ENCODE measurements at regions not wholly inside any gene's neighbourhood (a gene's known extent, or its start where the extent isn't known, plus 50 kb on each side); places are given as distances from the start of the nearest gene placed in this dataset.

- DNase-seq = no peak
These were observed 343.4 kb upstream of the FIGN start for GRCh38 chr2:164079258-164079657.

DNA sequence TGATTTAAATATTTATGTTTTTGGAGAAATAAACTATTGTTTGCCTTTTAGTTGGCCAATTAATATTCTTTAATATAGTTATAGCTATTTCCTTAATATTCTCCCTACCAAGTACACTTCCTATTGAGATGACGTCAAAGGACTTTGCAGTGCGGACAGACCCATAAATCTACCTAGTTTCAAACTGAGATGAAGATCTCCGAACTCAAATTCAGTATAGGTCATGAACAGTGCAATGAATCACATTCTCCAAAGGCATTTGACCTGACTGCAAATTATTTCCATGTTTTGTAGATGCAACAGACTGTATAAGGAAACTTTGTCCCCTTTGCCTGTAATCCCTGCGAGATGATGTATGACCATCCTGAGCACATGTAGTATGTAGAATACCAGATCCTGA, 342.6 kb upstream of the FIGN start:
- no peak for DNase-seq

- no peak for DNase-seq
These were observed 337.6 kb upstream of the FIGN start for GRCh38 chr2:164073101-164074074.

GRCh38 chr2:164069540-164069939, 333.7 kb upstream of the FIGN start:
- peak in 1 of 2 experiments; percentile 68 for DNase-seq

GRCh38 chr2:164068063-164068462, 332.3 kb upstream of the FIGN start:
- DNase-seq = no peak

DNA sequence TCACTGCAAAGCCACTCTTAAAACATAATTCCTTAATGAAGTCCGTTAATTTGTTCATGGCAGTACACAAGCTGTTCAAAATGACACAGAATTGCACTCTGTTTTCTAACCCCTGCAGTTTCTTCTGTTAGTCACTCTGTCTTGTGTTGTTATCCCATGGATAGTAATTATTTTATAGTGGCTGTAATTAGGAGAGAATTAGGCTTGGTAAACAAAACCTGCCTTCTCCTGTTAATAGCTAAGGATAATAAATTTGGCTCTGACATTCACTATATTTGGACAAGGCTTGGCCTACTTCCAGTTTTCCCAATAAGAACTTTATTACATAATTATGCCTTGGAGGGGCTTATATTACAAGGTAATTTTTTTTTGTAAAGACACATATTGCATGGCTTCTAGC, 330.3 kb upstream of the FIGN start:
- DNase-seq = peak; percentile 91 to 98

DNA sequence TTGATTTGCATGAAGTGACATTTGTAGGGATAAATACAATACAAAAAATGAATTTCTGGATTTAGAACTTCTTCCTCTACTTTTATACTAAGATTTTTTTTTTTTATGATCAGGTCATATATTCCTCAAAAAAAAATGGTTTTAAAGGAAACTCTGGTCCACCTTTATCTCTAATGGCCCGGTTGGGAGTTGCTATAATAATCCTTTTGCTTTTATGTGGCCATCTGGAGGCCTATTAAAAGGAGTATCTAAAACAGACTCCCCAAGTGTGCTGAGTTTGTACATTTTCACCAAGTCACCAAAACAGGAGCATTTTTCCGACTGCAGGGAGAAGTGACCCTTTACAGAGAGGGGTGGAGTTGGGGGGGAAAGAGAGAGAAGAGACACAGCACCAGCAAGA, 329.2 kb upstream of the FIGN start:
- DNase-seq = no peak

DNA sequence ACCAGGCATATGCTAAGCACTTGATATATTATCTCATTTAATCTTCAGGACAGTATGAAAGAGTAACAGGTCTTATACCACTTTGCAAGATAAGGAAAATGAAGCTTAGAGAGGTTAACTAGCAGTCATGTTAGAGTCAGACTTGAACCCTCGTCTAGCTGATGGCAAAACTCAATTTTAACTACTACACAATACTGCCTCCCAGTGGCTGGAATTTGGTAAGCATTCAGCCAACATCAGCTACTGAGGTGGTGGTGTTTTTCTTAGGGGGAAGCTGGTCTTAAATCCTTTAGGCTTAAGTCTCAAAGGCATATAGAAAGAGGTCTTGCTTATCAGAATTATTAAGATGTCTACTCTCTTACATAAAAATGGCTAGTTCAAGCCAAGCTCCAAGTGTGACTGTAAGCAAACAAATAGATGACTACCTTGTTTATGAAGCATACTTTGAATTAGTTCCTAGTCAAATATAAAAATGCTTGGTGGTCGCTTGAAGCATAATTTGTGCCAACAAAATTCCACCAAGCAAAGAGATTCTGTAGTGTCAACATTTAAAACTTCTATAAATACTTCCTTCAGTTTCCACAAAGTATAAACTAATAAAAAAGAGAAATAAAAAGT, 325.4 kb upstream of the FIGN start:
- peak; percentile 28 to 54 for DNase-seq

GRCh38 chr2:164060031-164060430, 324.2 kb upstream of the FIGN start:
- DNase-seq = no peak

- no peak for DNase-seq
These were observed 319.8 kb upstream of the FIGN start for GRCh38 chr2:164055623-164056022.

DNA sequence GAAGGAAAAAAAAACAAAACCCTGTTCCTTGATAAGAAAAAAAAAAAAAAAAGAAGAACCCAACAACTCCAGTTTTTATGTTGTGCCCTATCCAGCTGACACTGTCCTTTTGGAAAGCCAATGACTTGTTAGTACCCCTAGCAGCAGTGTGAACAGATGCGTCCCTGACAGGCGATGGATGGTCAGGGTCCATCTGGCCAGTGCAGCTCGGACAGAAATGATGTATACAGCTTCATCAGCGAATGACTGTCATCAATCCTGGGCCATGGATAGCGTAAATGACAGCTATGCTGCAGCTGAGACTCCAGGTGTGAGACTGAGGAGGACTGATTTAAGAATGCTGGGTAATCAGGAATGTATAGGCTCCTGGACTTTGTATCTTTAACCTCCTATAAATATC, 318.8 kb upstream of the FIGN start:
- DNase-seq = no peak

DNA sequence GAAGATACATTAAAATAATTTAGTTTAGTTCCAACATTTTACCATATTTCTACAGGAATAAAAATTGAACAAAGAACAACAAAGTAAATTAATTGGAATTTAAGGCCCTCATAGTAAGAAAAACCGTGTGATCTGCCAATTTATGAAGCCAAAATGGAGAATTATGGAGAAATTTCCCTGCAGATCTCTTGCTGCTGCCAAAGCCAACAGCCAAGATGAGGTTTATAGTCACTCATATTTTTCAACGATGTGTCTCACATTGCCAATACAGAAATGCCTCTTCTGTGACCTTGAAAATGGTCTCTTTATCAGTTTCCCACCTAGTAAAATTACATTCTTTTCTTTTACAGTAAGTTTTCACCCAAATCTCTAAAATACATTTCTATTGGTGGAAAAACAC, 317.2 kb upstream of the FIGN start:
- no peak for DNase-seq

- DNase-seq = no peak
These were observed 316.2 kb upstream of the FIGN start for GRCh38 chr2:164052006-164052405.

DNA sequence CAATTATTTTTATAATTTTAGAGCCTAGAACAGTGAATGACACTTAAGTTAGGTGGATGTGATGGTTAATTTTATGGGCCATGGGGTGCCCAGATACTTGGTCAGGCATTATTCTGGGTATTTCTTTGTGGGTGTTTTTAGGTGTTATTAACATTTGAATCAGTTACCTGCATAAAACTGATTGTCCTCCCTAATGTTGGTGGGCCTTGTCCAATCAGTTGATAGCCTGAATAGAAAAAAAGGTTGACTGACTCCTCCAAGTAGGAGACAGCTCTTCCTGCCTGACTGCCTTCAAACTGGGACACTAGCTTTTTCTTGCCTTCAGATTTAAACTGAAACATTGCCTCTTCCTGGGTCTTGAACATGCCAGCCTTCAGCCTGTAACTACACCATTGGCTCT, 312.9 kb upstream of the FIGN start:
- DNase-seq = no peak

- no peak for DNase-seq
These were observed 310.2 kb upstream of the FIGN start for GRCh38 chr2:164046040-164046439.

GRCh38 chr2:164044622-164045021, 308.8 kb upstream of the FIGN start:
- no peak for DNase-seq

DNA sequence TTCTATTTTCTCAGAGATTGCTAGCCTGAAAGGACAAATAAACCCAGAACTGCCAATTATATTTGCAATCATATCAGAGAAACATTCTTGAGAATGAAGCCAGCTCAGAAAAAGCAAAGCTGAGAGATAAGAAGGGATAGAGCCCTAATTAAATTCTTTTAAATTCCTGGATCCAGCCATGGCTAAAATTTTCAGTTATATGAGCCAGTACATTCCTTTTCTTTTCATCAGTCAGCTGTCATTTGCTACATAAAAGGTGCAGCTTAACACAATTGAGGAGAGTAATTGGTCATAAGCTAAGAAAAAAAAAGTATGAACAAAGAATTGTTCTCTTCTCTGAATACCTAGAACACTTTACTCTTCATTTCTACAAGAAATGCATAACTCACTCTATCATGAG, 303.5 kb upstream of the FIGN start:
- no peak for DNase-seq

DNA sequence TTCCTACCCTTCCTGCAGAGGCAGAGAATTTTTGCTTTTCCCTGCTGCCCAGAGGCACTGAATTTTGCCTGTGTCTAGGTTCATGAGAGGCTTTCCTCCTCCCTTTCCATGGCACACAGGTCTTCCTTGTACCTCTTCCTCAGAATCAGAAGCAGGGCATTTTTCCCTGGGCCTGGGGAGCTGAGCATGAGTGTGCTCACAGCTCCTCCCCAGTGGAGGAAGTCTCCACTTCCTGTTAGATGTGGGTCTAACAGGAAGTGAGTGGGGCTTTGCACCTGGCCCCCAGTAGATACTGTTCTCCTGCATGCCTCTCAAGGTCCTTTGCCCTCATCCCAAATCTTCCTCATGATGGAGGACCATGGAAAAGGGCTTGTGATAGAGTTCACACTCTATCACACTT, 297.2 kb upstream of the FIGN start:
- DNase-seq = no peak

DNA sequence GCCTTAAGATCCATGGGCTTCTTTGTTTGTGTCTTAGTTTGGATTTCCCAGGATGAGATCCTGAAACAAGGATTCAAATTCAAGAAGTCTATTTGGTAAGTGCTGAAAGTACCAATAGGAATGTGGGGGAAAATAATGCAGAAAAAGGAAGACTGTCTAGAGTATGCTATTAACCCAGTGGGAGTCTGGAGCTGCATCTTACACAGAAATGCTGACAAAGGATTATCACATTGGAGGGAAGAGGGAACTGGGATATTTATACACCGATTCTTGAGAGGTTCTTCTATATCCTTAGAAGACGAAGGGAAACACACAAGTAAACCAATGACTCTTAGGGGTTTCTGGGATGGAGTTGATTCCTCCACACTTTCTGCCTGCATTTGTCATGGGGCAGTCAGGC, 294.8 kb upstream of the FIGN start:
- DNase-seq = no peak

DNA sequence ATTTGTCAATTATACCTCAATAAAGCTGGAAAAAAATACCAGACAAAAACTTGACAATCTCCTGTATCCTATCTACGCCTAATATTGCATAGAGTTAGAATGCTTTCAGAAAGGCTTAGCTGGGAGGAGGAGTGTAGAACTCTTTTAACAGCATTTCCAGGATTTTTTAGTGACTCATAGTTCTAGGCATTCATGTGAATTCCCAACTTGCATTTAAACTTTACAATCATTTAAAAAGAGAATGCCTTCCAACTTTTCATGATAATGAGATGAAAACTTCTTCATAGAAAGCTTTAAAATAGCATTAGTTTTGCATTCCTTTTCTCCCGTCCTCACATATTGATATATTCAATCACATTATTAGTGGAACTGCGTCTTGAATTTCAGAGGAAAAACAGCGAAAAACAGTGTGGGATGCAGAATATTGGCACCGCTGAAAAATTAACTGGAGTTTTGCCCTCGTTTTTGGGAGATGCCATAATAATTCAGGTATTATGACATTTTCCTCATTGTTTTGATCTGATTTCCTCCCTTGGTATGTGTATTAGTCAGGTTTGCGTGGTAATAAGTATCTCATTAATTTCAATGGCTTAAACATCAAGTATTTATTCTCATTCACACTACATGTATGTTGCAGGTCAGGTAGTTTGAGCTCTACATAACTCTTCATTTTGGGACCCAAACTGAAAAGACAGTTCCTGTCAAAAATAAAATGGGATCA, 293.2 kb upstream of the FIGN start:
- DNase-seq = no peak

DNA sequence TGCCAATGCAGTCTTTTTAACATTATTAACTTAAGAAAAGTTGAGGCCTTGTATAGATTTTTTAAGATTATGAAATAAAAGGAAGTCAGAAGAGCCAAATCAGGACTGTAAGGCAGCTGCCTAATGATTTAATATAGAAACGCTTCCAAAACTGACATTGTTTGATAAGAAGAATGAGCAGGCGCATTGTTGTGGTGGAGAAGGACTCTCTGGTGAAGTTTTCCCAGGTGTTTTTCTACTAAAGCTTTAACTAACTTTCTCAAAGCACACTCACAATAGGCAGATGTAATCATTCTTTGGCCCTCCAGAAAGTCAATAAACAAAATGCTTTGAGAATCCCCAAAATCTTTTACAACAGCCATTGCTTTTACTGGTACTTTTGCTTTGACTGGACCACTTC, 288.6 kb upstream of the FIGN start:
- DNase-seq = no peak

GRCh38 chr2:164023896-164024295, 288.1 kb upstream of the FIGN start:
- no peak for DNase-seq

- no peak for DNase-seq
These were observed 279.7 kb upstream of the FIGN start for GRCh38 chr2:164015328-164016123.

Measured in NCI-H2081 (cell line).